Body of pancreas (tissue), 4 donors: ENCODE measurements at regions not wholly inside any gene's neighbourhood (a gene's known extent, or its start where the extent isn't known, plus 50 kb on each side); places are given as distances from the start of the nearest gene placed in this dataset.

Source experiments
- POLR2A ChIP-seq, 3 donors: fragments of 450-650 bp; IDR thresholded peaks; one replicate each; pipeline ENCODE4 v1.6.1; 2016; ENCODE audit warnings: antibody characterized with exemption in 3 of 3, mild to moderate bottlenecking in 2 of 3
- TF ChIP-seq, protein P1 (sequence below), 7 experiments: fragments of 450-650 bp in 4 of 7; fragments of 200-600 bp in 3 of 7; sonication (generic) in 3 of 7; IDR thresholded peaks; one replicate each; pipeline ENCODE4 v1.5.1; 2016 to 2019; ENCODE audit warnings: antibody characterized with exemption in 7 of 7

DNA sequence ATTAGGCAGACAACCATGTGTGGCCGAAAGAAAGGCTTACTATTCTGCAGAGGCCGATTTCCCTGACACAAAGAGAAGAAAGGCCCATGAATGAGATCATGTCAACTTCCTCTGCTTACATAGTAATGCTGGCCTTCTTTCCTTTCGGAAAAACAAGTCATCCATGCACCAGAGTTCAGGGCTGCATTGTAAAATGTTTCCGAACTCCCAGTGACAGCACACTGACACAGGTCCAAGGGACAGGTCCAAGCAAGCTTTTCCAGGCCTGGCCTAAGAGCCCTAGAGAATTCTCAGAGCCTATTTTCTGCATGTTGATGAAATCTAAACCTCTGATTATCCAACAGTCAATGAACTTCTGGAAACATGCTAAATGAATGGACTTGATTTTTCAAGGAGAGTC, 140.9 kb downstream of the ZNF608 start:
- TF ChIP-seq, protein P1, sequence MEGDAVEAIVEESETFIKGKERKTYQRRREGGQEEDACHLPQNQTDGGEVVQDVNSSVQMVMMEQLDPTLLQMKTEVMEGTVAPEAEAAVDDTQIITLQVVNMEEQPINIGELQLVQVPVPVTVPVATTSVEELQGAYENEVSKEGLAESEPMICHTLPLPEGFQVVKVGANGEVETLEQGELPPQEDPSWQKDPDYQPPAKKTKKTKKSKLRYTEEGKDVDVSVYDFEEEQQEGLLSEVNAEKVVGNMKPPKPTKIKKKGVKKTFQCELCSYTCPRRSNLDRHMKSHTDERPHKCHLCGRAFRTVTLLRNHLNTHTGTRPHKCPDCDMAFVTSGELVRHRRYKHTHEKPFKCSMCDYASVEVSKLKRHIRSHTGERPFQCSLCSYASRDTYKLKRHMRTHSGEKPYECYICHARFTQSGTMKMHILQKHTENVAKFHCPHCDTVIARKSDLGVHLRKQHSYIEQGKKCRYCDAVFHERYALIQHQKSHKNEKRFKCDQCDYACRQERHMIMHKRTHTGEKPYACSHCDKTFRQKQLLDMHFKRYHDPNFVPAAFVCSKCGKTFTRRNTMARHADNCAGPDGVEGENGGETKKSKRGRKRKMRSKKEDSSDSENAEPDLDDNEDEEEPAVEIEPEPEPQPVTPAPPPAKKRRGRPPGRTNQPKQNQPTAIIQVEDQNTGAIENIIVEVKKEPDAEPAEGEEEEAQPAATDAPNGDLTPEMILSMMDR (IDR thresholded peaks at IDR 0.05): no peak
- TF ChIP-seq POLR2A (IDR thresholded peaks at IDR 0.05): no peak
